ENCODE measurements at regions not wholly inside any gene's neighbourhood (a gene's known extent, or its start where the extent isn't known, plus 50 kb on each side); places are given as distances from the start of the nearest gene placed in this dataset.

- H4K5ac ChIP-seq (ENCODE audit: insufficient read length, low read depth, low read length): no peak overlapping the region
- H4K91ac ChIP-seq (replicated peaks; ENCODE audit: insufficient read length, low read length): no peak overlapping the region
- H3K56ac ChIP-seq (replicated peaks; ENCODE audit: insufficient read length, low read depth, low read length): no peak overlapping the region
- peaks cover 0 to 4% (median 1%) of the 10 kb centered on the region in 4 experiments; a peak in 3 of 7 replicates for H3K4me1 ChIP-seq (replicated peaks in 1 of 4; ENCODE audit: control insufficient read depth in 3 of 4, insufficient read depth in 4 of 4, low read length in 3 of 4)
- no peak overlapping the region for H3K18ac ChIP-seq (ENCODE audit: extremely low read depth, low read length)
- FAIRE-seq (no peak), DNase-seq (ENCODE audit: low read depth in 1 of 2, low spot score in 2 of 2) (no peak)
- WGBS, 2 experiments (ENCODE audit: extremely low coverage in 1 of 2, insufficient coverage in 1 of 2, insufficient read length in 1 of 2, insufficient replicate concordance in 2 of 2, low coverage in 1 of 2, low lambda C conversion rate in 2 of 2, missing lambda C conversion rate in 1 of 2): 94% methylated on average over 1 of the region's 1 CpG; no CpG with 5 or more reads in 1 of the 2 experiments
- no peaks in the 10 kb centered on the region for H3K9me3 ChIP-seq (ENCODE audit: insufficient read depth in 2 of 2, low read depth in 1 of 2, low read length in 1 of 2)
- no peak overlapping the region for H2AK5ac ChIP-seq (ENCODE audit: low read depth, low read length)
- H4K20me1 ChIP-seq (replicated peaks in 1 of 2; ENCODE audit: control insufficient read depth in 1 of 2, insufficient read depth in 2 of 2, low read length in 2 of 2): no peaks in the 10 kb centered on the region
- CTCF ChIA-PET (ENCODE audit: partially characterized antibody): no interaction called here
- H3K36me3 ChIP-seq (ENCODE audit: control insufficient read depth in 2 of 4, insufficient read depth in 4 of 4, low read length in 3 of 4): no peaks in the 10 kb centered on the region
- H2BK12ac ChIP-seq (ENCODE audit: low read depth, low read length): no peak overlapping the region
- H2AFZ ChIP-seq (ENCODE audit: low read length): no peak overlapping the region
- H2BK5ac ChIP-seq (ENCODE audit: low read depth, low read length): no peak overlapping the region
- no peak overlapping the region for H3K4me2 ChIP-seq (ENCODE audit: insufficient read depth in 1 of 2, low read depth in 2 of 2, low read length in 2 of 2)
- H2BK120ac ChIP-seq (replicated peaks; ENCODE audit: low read depth, low read length): no peak overlapping the region
- TF ChIP-seq RNF2 (IDR thresholded peaks at IDR 0.05; ENCODE audit: borderline replicate concordance, low read depth, low read length, missing control alignments, poor library complexity, severe bottlenecking): no peak
- no peak for TF ChIP-seq SP2 (IDR thresholded peaks at IDR 0.05; ENCODE audit: low read length)
- TF ChIP-seq MAFK (IDR thresholded peaks at IDR 0.05; ENCODE audit: low read depth, low read length): no peak
- no peak for TF ChIP-seq NRF1 (IDR thresholded peaks at IDR 0.05; ENCODE audit: low read depth, low read length)
- no peak overlapping the region for H3K4me3 ChIP-seq (ENCODE audit: extremely low read depth in 1 of 4, insufficient read depth in 2 of 4, low read depth in 3 of 4, low read length in 4 of 4)
- no peak overlapping the region for H3K23ac ChIP-seq (ENCODE audit: insufficient read length)
- no peak overlapping the region for H3K4ac ChIP-seq (replicated peaks; ENCODE audit: insufficient read length, low read depth, low read length)
- H3K9ac ChIP-seq (replicated peaks in 1 of 4; ENCODE audit: extremely low read depth in 1 of 4, low read depth in 3 of 4, low read length in 3 of 4): no peak overlapping the region
- H2BK20ac ChIP-seq (ENCODE audit: low read length): no peak overlapping the region
- H3K14ac ChIP-seq (ENCODE audit: insufficient read length): no peak overlapping the region
- H4K8ac ChIP-seq (ENCODE audit: extremely low read depth, insufficient read depth, low read length): no peak overlapping the region
- H3K79me2 ChIP-seq (ENCODE audit: control insufficient read depth in 1 of 2, insufficient read depth in 2 of 2, low read length in 2 of 2): no peaks in the 10 kb centered on the region
- POLR2A ChIA-PET (ENCODE audit: partially characterized antibody): no interaction called here
- H3K27me3 ChIP-seq (replicated peaks in 1 of 4; ENCODE audit: control insufficient read depth in 3 of 4, extremely low read depth in 1 of 4, insufficient read depth in 3 of 4, low read length in 3 of 4): no peaks in the 10 kb centered on the region
- H3K79me1 ChIP-seq (ENCODE audit: low read depth, low read length): no peaks in the 10 kb centered on the region
- H2BK15ac ChIP-seq (ENCODE audit: low read length): no peak overlapping the region
- H3K27ac ChIP-seq (ENCODE audit: low read depth, low read length): no peak overlapping the region
- no peaks in the 10 kb centered on the region for H3K23me2 ChIP-seq (ENCODE audit: low read depth, low read length)
Measured at GRCh38 chr18:40216856-40217255, 1738.2 kb upstream of the PIK3C3 start.

All from H1 (cell line).